Osteoblast (primary cell): ENCODE measurements at regions not wholly inside any gene's neighbourhood (a gene's known extent, or its start where the extent isn't known, plus 50 kb on each side); places are given as distances from the start of the nearest gene placed in this dataset.

Source experiments
- DNase-seq: peaks from one replicate; pipeline ENCODE4 v3.0.0; 2011; ENCODE audit warnings: low spot score, mixed read lengths; ENCODE audit not compliant: insufficient read length; ENCODE audit errors: missing footprints
- H2AFZ ChIP-seq: 2 replicates; pipeline ENCODE4 v1.6.0; 2011; ENCODE audit warnings: mild to moderate bottlenecking, low read length
- H3K27ac ChIP-seq: 2 replicates; pipeline ENCODE4 v1.5.1; 2011; ENCODE audit warnings: mild to moderate bottlenecking, low read depth, low read length, moderate library complexity
- H3K27me3 ChIP-seq: 2 replicates; pipeline ENCODE4 v1.6.0; 2012; ENCODE audit warnings: mild to moderate bottlenecking, control low read depth, inconsistent platforms, low read length, moderate library complexity; ENCODE audit not compliant: insufficient read depth
- H3K36me3 ChIP-seq: 2 replicates; pipeline ENCODE4 v1.5.1; 2011; ENCODE audit warnings: mild to moderate bottlenecking, low read length, control low read depth, moderate library complexity; ENCODE audit not compliant: insufficient read depth
- H3K4me1 ChIP-seq: 2 replicates; pipeline ENCODE4 v1.5.1; 2011; ENCODE audit warnings: mild to moderate bottlenecking, low read length, control low read depth, moderate library complexity; ENCODE audit not compliant: insufficient read depth
- H3K4me2 ChIP-seq: 2 replicates; pipeline ENCODE4 v1.6.0; 2011; ENCODE audit warnings: mild to moderate bottlenecking, low read length; ENCODE audit not compliant: insufficient read depth
- H3K4me3 ChIP-seq: fragments of 200-600 bp; sonication (generic); 3 replicates; pipeline ENCODE4 v1.5.1; 2012; ENCODE audit warnings: mild to moderate bottlenecking, low read length, inconsistent platforms; ENCODE audit not compliant: insufficient read depth
- H3K79me2 ChIP-seq: 2 replicates; pipeline ENCODE4 v1.6.0; 2012; ENCODE audit warnings: mild to moderate bottlenecking, low read length, control low read depth, inconsistent platforms; ENCODE audit not compliant: insufficient read depth
- H3K9me3 ChIP-seq: 2 replicates; pipeline ENCODE4 v1.5.1; 2011; ENCODE audit warnings: low read depth, low read length, control low read depth
- H4K20me1 ChIP-seq: 2 replicates; pipeline ENCODE4 v1.6.0; 2012; ENCODE audit warnings: mild to moderate bottlenecking, low read length, control low read depth; ENCODE audit not compliant: insufficient read depth
- CTCF ChIP-seq: IDR thresholded peaks from 2 replicates; pipeline ENCODE4 v1.5.1; 2011; ENCODE audit warnings: mild to moderate bottlenecking, low read depth, low read length, moderate library complexity; ENCODE audit errors: extremely low read depth

GRCh38 chr21:22795091-22795490 is 1796.9 kb downstream of the NCAM2 start:
- no peak overlapping the region for H3K27ac ChIP-seq

GRCh38 chr21:22795644-22796043 is 1797.4 kb downstream of the NCAM2 start:
- DNase-seq = no peak
- Histone ChIP-seq H3K27ac (no peak overlapping the region), H2AFZ (no peak overlapping the region), H3K9me3 (no peaks in the 10 kb centered on the region), H3K27me3 (no peaks in the 10 kb centered on the region), H3K4me2 (no peak overlapping the region), H3K4me1 (no peaks in the 10 kb centered on the region), H3K36me3 (no peaks in the 10 kb centered on the region), H3K79me2 (no peaks in the 10 kb centered on the region), H3K4me3 (no peak overlapping the region), H4K20me1 (no peaks in the 10 kb centered on the region)
- no peak for TF ChIP-seq CTCF

More at GRCh38 chr21:22795091-22795490, 1796.9 kb downstream of the NCAM2 start:
- Histone ChIP-seq H3K27me3 (no peaks in the 10 kb centered on the region), H4K20me1 (no peaks in the 10 kb centered on the region), H2AFZ (no peak overlapping the region), H3K36me3 (no peaks in the 10 kb centered on the region), H3K9me3 (no peaks in the 10 kb centered on the region), H3K4me1 (no peaks in the 10 kb centered on the region), H3K79me2 (no peaks in the 10 kb centered on the region), H3K4me2 (no peak overlapping the region), H3K4me3 (no peak overlapping the region)
- no peak for TF ChIP-seq CTCF
- no peak for DNase-seq

GRCh38 chr21:22796147-22796546 is 1797.9 kb downstream of the NCAM2 start:
- Histone ChIP-seq H4K20me1 (no peaks in the 10 kb centered on the region), H3K4me2 (no peak overlapping the region), H2AFZ (no peak overlapping the region), H3K27ac (no peak overlapping the region), H3K4me3 (no peak overlapping the region), H3K4me1 (no peaks in the 10 kb centered on the region), H3K79me2 (no peaks in the 10 kb centered on the region), H3K36me3 (no peaks in the 10 kb centered on the region), H3K27me3 (no peaks in the 10 kb centered on the region), H3K9me3 (no peaks in the 10 kb centered on the region)
- no peak for DNase-seq
- no peak for TF ChIP-seq CTCF

DNA sequence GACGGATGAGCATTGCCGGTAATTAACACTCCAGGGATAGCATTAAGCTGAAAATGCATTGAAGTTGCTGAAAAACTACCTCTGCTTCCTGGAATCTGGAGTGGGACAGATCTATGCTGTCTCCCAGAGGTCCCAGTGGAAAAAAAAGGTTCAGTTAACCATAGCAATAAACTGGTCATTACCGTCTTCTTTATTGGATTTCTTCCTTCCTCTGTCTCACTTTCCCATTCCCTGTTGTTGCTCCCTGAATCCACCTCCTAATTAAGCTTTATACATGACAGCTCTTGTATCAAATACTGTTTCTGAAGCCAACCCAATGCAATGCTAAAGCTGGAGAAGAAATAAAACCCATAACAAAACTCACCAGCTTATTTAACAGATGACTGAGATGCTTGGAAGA is 1805.9 kb downstream of the NCAM2 start:
- no peak for DNase-seq
- no peaks in the 10 kb centered on the region for H3K79me2 ChIP-seq
- H3K27me3 ChIP-seq = no peaks in the 10 kb centered on the region
- H3K36me3 ChIP-seq = no peaks in the 10 kb centered on the region
- H3K27ac ChIP-seq = no peak overlapping the region
- H3K4me2 ChIP-seq = no peak overlapping the region
- no peak overlapping the region for H2AFZ ChIP-seq
- no peaks in the 10 kb centered on the region for H3K4me1 ChIP-seq
- H3K9me3 ChIP-seq = no peaks in the 10 kb centered on the region
- TF ChIP-seq CTCF = no peak
- H3K4me3 ChIP-seq = no peak overlapping the region
- H4K20me1 ChIP-seq = no peaks in the 10 kb centered on the region
